Right hindlimb (tissue), 1 donor: ENCODE measurements at regions not wholly inside any gene's neighbourhood (a gene's known extent, or its start where the extent isn't known, plus 50 kb on each side); places are given as distances from the start of the nearest gene placed in this dataset.

ENCODE experiments used
- DNase-seq: peaks from one replicate; pipeline ENCODE4 v3.0.0-alpha.2; 2018

DNA sequence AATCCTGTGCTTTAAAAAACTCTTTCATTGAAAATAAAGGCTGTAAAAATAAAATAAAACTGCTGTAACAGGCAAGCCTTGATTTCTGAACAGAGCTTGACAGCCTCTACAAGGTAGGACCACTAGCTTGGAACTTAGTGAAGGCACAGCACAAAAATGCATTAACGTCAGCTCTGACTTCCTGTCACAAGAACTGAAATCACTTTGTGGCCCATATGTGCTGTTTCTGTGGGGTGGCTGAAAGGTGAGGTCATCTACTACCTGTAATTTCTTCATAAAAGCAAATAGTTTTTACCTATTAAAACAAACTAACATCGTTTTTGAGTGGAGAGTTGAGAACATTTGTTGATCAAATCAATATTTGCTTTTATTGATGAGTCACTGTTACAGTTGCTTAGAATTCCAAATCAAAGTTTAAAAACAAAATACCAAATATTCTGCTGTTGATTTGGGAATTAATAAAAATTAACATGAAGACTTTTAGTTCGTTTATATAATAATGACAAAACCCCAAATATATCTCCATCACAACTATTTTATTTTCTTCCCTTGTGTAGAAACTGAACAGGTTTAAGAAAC, 1034.1 kb downstream of the MCTP2 start:
- no peak for DNase-seq

DNA sequence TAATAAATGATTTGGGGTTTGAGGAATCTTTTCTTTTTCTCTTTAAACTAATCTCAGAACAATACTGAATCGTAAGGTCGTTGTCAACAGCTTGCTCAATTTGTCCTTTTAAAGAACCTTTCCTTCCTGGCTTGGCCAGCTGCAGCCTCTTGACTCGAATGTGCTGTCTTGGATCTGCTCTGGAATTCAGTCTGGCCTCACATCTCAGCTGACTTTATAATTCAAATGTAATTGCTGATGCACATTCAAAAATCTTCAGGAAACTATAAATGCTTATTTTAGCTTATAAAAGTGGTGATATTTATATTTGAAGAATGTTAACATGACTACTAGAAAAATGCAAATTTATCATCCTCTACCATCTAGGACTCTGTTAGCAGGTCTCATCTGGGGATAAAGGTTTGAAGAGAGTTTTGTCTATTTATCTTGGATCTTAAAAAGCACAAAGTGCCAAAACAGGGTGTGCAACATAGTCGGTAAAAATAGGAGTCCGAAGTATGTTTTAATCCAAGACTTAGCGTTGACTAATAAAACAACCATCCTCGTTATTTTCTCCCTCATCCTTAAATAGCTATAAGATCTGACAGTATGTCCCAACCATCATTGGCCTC, 1035.2 kb downstream of the MCTP2 start:
- DNase-seq, result peak; percentile 45

- no peak for DNase-seq
Observed at GRCh38 chr15:95267481-95267880, 1036.1 kb downstream of the MCTP2 start.

DNA sequence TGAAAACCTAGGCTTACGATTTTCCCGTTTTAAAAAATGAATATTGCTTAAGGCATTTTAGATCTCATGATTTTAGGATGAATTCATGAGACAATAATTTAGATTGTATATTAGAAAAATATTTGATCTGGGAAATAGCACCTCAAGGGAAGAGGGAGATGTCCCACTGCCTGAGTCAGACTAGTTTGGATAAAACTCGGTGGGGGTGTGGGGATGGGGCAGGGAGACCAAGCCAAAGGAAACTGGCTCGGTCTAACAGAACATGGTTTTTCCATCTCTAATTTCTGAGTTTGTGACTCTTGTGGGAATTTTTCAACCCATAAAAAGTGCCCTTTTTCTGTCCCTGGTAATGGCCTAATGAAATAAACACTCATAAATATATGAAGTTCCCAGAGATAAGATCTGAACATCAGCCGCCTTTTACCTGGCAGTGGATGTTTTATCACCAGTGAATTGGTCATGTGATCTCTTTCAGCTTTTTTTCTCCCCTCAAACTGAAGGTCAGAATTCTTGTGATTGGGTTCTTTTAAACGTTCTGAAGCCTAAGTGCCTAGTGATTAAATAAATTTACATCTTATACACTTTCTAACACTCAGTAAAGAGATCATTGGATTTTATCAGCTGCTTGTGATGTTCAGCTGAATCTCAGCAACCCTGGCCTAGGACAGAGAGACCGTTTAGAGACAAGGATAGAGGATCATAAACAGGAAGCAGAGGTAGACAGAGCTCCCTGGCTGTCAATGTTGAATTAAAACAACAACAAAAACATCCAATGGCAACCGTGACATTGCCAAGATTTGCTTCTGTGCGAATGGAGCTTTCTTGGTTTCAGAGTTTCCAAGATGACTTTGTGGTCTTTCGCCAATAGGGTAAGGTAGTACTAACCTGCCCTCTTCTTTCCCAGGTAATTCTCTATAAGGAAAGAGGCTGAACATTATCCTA, 1038.2 kb downstream of the MCTP2 start:
- no peak for DNase-seq

- no peak for DNase-seq
Observed at GRCh38 chr15:95274101-95274500, 1042.7 kb downstream of the MCTP2 start.

DNA sequence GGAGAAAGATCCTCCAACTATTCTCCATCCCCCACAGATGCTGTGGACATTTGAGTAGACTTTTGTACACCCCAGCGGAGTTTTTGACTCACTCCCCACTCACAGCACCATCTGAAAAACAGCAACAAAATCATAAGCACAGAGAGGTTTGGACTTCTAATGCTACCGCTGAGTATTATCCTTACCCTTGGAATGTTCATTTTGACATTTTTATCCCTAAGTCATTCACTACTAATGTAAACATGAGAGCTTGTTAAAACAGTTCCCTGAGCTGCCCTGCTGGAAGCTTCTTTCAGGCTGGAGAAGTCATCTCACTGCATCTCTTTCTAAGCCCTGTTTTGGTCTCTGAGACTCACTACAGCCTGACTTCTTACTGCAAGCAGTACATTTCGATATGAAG, 1045.9 kb downstream of the MCTP2 start:
- no peak for DNase-seq

DNA sequence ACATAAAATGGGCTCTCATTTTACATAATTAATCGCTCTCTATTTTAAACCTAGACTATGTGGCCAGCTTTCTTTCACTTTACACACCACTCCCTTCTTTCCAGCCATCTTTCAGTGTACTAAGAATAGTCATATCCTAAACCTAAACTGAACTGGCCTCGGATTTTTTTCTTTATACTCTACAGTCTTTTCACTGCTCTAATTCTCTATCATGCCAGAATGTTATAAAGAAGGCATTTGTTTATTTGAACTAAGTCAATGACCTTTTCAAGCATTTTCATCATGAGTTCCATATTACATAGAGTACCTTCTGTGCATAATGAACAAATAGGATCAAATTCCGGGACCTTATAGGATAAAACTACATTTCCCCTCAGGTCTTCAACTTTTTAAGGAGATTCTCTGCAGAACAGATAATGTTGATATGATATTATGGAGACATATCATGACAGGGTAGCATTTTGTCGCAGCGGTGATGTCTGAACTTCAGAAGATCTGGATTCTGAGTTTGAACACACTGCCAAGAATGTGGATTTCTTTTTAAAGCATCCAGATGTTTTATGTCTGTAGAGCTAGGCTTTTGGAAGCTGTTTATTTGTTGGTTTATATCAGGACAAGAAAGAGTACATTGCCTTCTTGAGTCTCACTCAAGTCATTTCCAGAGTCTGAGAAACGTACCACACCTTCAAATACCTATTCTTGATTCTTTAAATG, 1047.3 kb downstream of the MCTP2 start:
- DNase-seq, result no peak

DNA sequence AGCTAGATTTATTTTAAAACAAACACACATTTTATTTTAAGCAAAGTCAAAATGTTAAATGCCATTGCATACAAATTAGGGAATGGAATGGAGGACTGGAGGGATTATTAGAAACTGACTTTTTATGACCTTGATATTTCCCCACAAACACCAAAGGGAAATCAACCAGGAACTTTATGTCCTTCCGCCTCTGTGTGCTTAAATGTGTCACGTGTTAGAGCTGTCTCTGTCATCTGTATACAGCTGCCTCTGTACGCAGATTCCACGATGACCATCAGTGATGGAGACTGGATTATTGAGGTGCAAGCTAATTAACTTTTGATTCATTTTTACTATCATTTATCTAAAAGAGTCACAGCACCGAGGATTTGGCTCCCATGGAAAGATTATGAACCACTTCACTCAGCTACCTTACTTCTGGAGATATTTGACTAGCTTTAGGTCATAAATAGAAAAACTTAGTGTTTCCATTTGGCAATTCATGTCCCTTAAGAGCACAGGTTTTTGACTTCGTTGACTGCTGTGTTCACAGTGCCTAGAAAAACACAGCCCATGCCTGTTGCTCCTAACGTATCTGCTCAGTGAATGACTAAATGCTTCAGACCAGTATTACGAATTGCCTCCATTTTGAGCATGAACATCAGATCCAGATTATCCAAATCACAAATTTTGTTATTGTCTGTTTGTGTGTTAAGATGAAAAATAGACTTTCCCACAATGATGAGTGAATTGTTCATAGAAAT, 1048.1 kb downstream of the MCTP2 start:
- DNase-seq, result no peak

- no peak for DNase-seq
Observed at GRCh38 chr15:95280711-95281110, 1049.3 kb downstream of the MCTP2 start.

- no peak for DNase-seq
Observed at GRCh38 chr15:95281470-95281869, 1049.0 kb upstream of the NR2F2 start.

DNA sequence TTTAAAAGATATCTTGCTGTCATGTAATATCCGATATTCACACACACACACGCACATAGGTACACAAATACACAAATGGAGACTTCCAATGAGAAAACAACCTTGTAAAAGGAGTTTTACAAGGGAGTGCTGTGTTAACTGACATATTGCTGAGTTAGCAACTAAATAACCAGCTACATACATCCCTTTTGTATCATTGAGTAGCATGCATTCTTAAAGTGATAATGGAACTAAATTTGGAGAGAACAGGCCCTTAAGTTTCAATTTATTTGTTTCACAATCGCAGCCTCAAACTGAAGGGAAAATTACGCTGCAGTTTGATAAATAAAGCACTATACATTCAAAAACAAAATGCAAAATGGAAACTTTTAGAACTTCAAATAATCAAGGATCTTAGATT, 1046.0 kb upstream of the NR2F2 start:
- DNase-seq, result no peak

GRCh38 chr15:95284933-95285421, 1045.5 kb upstream of the NR2F2 start:
- DNase-seq, result no peak

- no peak for DNase-seq
Observed at GRCh38 chr15:95286352-95286880, 1044.1 kb upstream of the NR2F2 start.

DNA sequence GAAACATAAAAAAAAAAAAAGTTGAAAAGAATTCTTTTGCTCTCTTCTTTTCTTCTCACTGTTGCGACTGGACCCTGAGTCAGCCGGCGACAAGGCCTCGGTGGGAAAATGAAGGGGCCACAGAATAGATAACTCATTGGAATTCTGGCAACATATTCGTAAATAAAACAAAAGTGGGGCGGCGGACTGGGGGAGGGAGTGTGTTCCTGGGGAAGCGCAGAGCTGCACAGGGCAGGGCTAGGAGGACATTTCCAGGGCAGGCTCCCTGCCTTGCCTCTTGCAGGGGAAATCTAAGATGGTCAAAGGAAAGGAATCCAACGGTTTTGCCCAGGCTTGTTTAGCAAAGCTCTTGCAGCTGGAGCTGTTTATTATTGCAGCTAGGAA, 1042.8 kb upstream of the NR2F2 start:
- DNase-seq, result no peak

DNA sequence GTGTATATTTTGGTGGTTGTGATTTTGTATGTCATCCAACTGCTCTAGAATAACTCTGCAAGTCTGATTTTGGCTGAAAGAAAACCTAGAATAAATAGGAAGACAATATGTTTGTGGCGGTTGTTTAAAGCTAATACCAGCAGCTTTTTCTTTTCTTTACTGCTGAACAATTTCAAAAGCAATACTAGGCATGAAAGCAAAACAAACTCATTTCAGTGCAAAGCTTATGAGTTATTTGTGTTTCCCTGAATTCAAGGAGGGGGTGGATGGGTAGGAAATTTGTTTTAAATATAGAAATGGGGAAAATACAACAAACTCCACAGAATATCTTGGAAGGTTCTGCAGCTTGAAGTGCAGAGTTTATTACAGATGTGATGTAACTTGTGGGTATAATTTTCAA, 1041.9 kb upstream of the NR2F2 start:
- DNase-seq, result no peak

DNA sequence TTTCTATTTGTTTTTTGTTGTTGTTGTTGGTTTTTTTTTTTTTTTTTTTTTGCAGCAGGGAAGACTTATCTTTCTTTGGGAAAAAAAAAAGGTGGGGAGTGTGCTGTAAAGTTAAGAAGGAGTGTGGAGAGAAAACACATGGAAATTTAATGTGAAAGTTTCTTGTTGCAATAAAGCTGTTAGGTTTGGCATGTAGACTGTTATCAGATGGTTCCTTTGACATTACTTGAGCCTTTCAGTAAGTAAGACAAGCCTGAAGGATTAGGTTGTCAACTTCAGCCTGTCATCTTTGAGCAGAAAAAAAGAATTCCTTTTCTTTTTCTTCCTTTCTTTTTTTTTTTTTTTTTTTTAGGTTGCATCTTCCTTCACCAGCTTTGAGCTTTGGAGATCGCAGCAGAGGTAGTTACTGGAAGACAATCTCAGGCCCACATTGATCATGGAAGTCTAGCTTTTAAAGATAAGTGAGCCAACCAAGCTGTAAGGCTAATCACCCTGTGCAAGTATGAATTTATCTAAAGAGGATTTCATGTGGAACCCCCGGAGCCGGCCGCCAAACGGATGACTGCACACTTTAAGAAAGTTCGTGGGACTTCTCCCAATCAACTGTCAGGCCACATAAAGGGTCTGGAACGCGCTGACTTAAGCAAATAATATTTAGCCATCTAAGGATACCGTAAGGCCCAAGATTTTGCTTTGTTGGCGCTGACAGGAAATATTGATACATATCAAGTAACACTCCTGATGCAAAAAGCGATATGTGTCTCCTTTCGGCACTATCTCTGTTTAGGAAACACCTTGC, 1040.1 kb upstream of the NR2F2 start:
- DNase-seq, result no peak

GRCh38 chr15:95291898-95292472, 1038.5 kb upstream of the NR2F2 start:
- DNase-seq, result no peak

DNA sequence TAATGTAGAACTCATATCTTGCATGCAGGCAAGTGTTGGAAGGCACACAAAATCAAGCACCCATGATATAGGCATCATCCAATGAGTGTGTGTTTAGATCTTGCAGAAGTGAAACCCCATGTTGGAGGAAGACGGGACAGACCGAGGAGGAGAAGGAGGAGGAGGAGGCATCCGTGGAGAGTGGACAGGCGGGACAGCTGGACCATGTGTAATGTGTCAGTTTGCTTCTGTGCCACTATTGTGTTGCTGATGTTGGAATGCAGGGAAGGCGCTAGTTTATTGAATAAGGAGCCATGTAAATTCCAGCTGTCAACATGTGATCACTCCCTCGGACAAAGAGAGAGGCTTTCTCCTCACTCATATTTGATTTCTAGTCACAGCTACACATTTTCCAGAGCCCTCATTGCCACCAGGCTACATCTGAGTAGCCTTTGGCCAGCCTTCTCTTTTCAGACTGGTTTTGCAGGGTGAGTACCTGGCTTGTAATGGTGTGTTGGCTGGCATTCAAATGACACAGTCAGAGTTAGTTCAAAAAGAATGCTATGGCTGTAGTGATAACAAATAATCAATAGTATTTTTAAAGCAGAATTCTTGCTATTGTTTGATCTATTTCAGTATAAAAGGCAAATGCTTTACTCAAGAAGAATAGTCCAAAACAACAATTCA, 1037.6 kb upstream of the NR2F2 start:
- no peak for DNase-seq

DNA sequence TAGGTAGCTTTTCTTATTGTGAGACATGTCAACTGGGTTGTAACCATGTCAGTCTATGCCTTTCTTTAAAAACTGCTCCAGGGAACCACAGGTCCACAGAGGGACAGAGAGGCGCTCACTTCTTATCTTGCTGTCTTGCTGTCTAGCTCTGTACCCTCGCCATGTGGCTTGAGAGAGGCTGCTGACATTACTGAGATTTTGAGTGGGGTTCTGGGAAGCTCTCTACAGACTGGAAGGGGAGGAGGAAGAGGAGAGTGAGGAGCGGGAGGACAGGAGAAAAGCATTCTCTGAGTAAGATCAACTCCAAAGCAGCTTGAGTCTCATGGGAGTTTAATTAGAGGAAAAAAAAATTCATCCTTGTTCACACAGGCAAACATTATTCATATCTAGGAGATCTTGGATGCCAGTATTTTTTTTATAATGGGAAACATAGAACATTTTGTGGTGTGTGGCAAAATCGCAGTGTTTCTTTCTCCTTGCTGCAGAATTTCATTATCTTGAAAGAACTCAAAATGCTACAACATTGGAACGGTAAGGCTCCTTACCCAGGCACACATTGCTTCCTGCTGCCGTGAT, 1037.0 kb upstream of the NR2F2 start:
- DNase-seq, result no peak

- DNase-seq, result peak; percentile 40
Observed at GRCh38 chr15:95295363-95295762, 1035.1 kb upstream of the NR2F2 start.
